Stimulated activated memory B cell treated with anti-CD40 and anti-IgM and Interleukin-4, amounts not matched to agents 10 μg/mL and 1 μg/mL and 100 μg/mL, for 72 hours (primary cell): ENCODE measurements at regions not wholly inside any gene's neighbourhood (a gene's known extent, or its start where the extent isn't known, plus 50 kb on each side); places are given as distances from the start of the nearest gene placed in this dataset.

Experiments
- ATAC-seq: fragments of 150-1000 bp; cut with Tn5 transposase; 2 replicates; pipeline ENCODE4 v1.10.0; 2021
- H3K27ac Mint-ChIP-seq: one replicate; pipeline ENCODE4 v1.8.0; 2022; ENCODE audit warnings: mild to moderate bottlenecking, mixed read lengths
- H3K27me3 Mint-ChIP-seq: one replicate; pipeline ENCODE4 v1.8.0; 2022; ENCODE audit warnings: mixed read lengths
- H3K36me3 Mint-ChIP-seq: one replicate; pipeline ENCODE4 v1.8.0; 2022; ENCODE audit warnings: mixed read lengths
- H3K4me1 Mint-ChIP-seq: one replicate; pipeline ENCODE4 v1.8.0; 2022; ENCODE audit warnings: mixed read lengths
- H3K4me3 Mint-ChIP-seq: one replicate; pipeline ENCODE4 v1.8.0; 2022; ENCODE audit warnings: mild to moderate bottlenecking, moderate library complexity, mixed read lengths
- H3K9me3 Mint-ChIP-seq: one replicate; pipeline ENCODE4 v1.8.0; 2022; ENCODE audit warnings: mixed read lengths

GRCh38 chr2:120802867-120803484 lies 67.3 kb downstream of the GLI2 start:
- H3K4me1 Mint-ChIP-seq, result no peaks in the 10 kb centered on the region
- peaks cover 12% of the 10 kb centered on the region for H3K27me3 Mint-ChIP-seq
- H3K9me3 Mint-ChIP-seq, result no peaks in the 10 kb centered on the region
- ATAC-seq, result no peak
- H3K36me3 Mint-ChIP-seq, result no peaks in the 10 kb centered on the region
- no peak overlapping the region for H3K27ac Mint-ChIP-seq
- H3K4me3 Mint-ChIP-seq, result no peak overlapping the region

DNA sequence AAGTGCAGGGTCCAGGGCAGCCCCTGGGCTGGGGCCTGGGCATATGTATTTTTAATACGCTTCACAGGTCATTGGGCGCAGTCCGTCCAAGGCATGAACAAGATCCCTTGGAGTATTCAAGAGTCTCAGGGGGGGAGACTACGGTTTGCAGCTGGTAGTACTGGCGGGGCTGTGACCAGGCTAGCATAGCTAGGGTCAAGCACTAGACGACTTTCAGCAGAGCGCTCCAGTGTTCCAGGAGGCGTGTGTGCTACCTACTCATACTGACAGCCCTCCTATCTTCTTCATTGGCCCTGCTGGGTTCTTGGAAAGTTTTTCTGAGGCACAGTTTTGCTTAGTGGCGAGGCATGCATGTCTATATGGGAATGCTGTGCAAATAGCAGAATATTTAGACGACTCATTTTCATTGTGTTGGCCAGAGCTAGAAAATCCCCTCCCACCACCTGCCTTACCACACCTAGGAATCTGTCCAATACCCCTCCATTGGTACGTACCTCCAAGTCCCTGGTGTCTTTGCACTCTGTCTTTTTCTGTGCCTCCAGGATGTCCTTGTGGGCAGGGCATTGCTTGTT lies 68.2 kb downstream of the GLI2 start:
- H3K27me3 Mint-ChIP-seq, result peaks cover 12% of the 10 kb centered on the region

DNA sequence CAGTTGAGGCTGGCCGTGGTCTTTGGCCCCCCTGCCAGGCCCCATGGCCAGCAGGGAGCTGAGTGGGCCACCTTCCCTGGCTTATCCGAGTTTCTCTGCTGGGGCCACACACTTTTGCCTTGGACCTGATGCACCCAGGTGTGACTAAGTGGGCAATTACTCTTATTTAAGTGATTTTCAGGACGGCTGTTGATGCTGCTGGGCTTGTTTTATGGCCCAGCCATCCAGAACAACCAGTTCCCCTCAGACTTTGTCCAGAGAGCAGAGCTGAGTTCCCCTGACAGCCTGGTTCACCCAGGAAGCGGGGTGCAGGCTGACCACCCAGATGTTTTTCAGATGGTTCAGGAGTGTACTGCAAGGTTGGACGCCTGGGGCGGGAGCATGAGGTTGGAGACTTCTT lies 68.8 kb downstream of the GLI2 start:
- H3K4me1 Mint-ChIP-seq, result no peaks in the 10 kb centered on the region
- H3K9me3 Mint-ChIP-seq, result no peaks in the 10 kb centered on the region
- peaks cover 12% of the 10 kb centered on the region for H3K27me3 Mint-ChIP-seq
- H3K36me3 Mint-ChIP-seq, result no peaks in the 10 kb centered on the region
- no peak overlapping the region for H3K4me3 Mint-ChIP-seq
- no peak overlapping the region for H3K27ac Mint-ChIP-seq
- ATAC-seq, result no peak

More for the DNA sequence above, 68.2 kb downstream of the GLI2 start:
- Mint-ChIP-seq H3K27ac (no peak overlapping the region), H3K4me3 (no peak overlapping the region), H3K4me1 (no peaks in the 10 kb centered on the region), H3K9me3 (no peaks in the 10 kb centered on the region), H3K36me3 (no peaks in the 10 kb centered on the region)
- ATAC-seq, result no peak

- no peak for ATAC-seq
- Mint-ChIP-seq H3K9me3 (no peaks in the 10 kb centered on the region), H3K4me1 (no peaks in the 10 kb centered on the region), H3K36me3 (no peaks in the 10 kb centered on the region), H3K4me3 (no peak overlapping the region), H3K27ac (no peak overlapping the region), H3K27me3 (peaks cover 12% of the 10 kb centered on the region)
Measured at GRCh38 chr2:120805011-120805410, 69.3 kb downstream of the GLI2 start.

DNA sequence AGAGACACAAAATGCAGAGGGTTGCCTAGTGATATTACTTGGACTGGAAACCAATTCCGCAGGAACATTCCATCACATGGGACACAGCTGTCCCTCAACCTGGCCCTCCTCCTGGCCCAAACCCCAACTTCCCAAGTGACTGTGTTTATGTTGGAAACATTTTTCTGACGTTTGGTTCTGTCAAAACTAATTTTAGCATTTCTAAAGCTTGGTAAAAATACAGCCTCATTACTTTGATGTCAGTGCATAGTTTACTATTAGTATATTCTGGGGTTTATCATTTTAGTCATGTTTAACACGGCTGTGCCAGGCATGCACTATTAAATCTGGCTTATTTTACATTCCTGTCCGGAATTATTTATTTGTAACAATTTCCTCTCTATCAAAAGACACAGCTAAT lies 69.9 kb downstream of the GLI2 start:
- Mint-ChIP-seq H3K36me3 (no peaks in the 10 kb centered on the region), H3K27me3 (peaks cover 12% of the 10 kb centered on the region), H3K9me3 (no peaks in the 10 kb centered on the region), H3K4me1 (no peaks in the 10 kb centered on the region), H3K27ac (no peak overlapping the region), H3K4me3 (no peak overlapping the region)
- no peak for ATAC-seq

GRCh38 chr2:120807751-120808150 lies 72.1 kb downstream of the GLI2 start:
- no peak for ATAC-seq
- no peak overlapping the region for H3K4me3 Mint-ChIP-seq
- no peaks in the 10 kb centered on the region for H3K9me3 Mint-ChIP-seq
- no peaks in the 10 kb centered on the region for H3K4me1 Mint-ChIP-seq
- no peak overlapping the region for H3K27ac Mint-ChIP-seq
- no peaks in the 10 kb centered on the region for H3K36me3 Mint-ChIP-seq
- peaks cover 12% of the 10 kb centered on the region for H3K27me3 Mint-ChIP-seq

DNA sequence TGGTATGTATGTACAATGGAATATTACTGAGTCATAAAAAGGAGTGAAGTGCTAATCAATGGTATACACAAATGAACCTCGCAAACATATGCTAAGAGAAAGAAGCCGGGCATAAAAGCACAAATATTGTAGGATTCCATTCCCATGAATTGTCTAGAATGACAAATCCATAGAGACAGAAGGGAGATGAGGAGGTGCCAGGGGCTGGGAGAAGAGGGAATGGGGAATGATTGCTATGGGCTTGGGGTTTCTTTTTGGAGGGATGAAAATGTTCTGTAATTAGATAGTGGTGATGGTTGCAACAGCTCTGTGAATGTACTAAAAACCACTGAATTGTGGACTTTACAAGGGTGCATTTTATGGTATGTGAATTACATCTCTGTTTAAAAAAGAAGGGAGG lies 73.5 kb downstream of the GLI2 start:
- no peaks in the 10 kb centered on the region for H3K4me1 Mint-ChIP-seq
- no peak overlapping the region for H3K27ac Mint-ChIP-seq
- H3K4me3 Mint-ChIP-seq, result no peak overlapping the region
- peaks cover 12% of the 10 kb centered on the region for H3K27me3 Mint-ChIP-seq
- no peaks in the 10 kb centered on the region for H3K9me3 Mint-ChIP-seq
- no peak for ATAC-seq
- no peaks in the 10 kb centered on the region for H3K36me3 Mint-ChIP-seq

GRCh38 chr2:120809609-120810440 lies 74.2 kb downstream of the GLI2 start:
- Mint-ChIP-seq H3K4me1 (no peaks in the 10 kb centered on the region), H3K27me3 (peaks cover 12% of the 10 kb centered on the region), H3K27ac (no peak overlapping the region), H3K9me3 (no peaks in the 10 kb centered on the region), H3K36me3 (no peaks in the 10 kb centered on the region), H3K4me3 (no peak overlapping the region)
- ATAC-seq, result no peak

DNA sequence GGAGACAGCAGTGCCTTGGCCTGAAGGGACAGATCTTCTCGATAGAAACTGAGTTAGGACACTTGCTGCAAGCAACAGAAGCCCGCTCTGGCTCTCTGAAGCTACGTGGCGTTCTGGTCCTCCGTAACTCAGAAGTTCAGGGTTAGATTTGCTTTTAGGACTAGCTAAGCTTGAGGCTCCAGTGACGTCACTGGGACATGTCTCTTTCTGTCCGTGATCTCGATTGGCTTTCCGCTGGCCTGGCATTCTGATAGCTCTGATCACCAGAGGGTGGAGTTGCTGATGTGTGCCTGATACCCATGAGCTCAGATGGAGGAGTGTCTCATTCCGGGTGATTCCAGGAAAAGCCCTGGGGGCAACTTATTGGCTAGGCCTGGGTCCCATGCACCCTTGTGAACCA lies 75.0 kb downstream of the GLI2 start:
- Mint-ChIP-seq H3K36me3 (no peaks in the 10 kb centered on the region), H3K4me1 (no peaks in the 10 kb centered on the region), H3K27ac (no peak overlapping the region), H3K4me3 (no peak overlapping the region), H3K27me3 (peaks cover 12% of the 10 kb centered on the region), H3K9me3 (no peaks in the 10 kb centered on the region)
- no peak for ATAC-seq

DNA sequence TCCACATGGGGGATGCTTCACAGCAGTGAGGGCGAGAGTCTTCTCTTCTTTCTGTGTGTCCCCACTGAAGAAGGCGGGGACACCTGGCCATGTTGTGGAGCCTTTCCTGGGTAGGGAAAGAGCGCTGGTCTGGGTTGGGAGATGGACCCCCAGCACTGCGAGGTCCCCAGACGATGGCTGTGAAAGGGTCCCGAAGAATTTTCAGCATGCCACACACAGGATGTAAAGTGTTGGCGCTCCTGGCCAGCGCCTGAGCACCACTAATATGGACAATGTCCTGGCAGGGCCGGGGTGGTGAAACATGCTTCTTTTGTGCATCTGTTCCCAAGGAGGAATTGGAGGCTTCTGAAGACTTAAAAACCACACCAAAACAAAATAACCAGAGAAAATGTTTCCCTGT lies 77.2 kb downstream of the GLI2 start:
- no peaks in the 10 kb centered on the region for H3K9me3 Mint-ChIP-seq
- no peaks in the 10 kb centered on the region for H3K36me3 Mint-ChIP-seq
- no peak overlapping the region for H3K27ac Mint-ChIP-seq
- H3K4me3 Mint-ChIP-seq, result no peak overlapping the region
- no peaks in the 10 kb centered on the region for H3K4me1 Mint-ChIP-seq
- no peak for ATAC-seq
- H3K27me3 Mint-ChIP-seq, result peaks cover 9% of the 10 kb centered on the region

GRCh38 chr2:120814352-120814751 lies 78.7 kb downstream of the GLI2 start:
- Mint-ChIP-seq H3K27me3 (peaks cover 9% of the 10 kb centered on the region), H3K36me3 (no peaks in the 10 kb centered on the region), H3K27ac (no peak overlapping the region), H3K9me3 (no peaks in the 10 kb centered on the region), H3K4me1 (no peaks in the 10 kb centered on the region), H3K4me3 (no peak overlapping the region)
- no peak for ATAC-seq

DNA sequence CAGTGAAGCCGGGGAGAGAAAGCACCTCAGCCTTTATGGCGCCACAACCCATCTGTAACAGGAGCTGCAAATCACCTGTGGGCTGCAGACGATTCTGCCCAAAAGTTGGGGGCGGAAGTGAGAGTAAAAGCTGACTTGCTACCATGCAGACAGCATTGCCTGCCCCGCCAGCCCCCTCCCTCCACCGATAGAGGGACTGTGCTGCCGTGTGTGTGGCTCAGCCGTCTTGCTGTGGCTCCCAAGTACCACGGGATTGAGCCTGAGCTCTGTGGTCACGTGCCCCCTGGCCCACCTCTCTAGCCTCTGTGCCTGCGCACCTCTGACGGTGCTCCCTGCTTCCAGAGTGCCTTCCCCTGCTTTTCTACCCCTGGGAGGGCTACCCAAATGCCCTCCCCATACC lies 79.6 kb downstream of the GLI2 start:
- ATAC-seq, result no peak
- H3K27ac Mint-ChIP-seq, result no peak overlapping the region
- H3K9me3 Mint-ChIP-seq, result no peaks in the 10 kb centered on the region
- no peaks in the 10 kb centered on the region for H3K36me3 Mint-ChIP-seq
- H3K4me3 Mint-ChIP-seq, result no peak overlapping the region
- no peaks in the 10 kb centered on the region for H3K4me1 Mint-ChIP-seq
- peaks cover 9% of the 10 kb centered on the region for H3K27me3 Mint-ChIP-seq

- no peaks in the 10 kb centered on the region for H3K9me3 Mint-ChIP-seq
- H3K36me3 Mint-ChIP-seq, result no peaks in the 10 kb centered on the region
- H3K27me3 Mint-ChIP-seq, result peaks cover 9% of the 10 kb centered on the region
- no peak overlapping the region for H3K4me3 Mint-ChIP-seq
- no peak overlapping the region for H3K27ac Mint-ChIP-seq
- no peaks in the 10 kb centered on the region for H3K4me1 Mint-ChIP-seq
- no peak for ATAC-seq
Measured at GRCh38 chr2:120817136-120817955, 81.7 kb downstream of the GLI2 start.

DNA sequence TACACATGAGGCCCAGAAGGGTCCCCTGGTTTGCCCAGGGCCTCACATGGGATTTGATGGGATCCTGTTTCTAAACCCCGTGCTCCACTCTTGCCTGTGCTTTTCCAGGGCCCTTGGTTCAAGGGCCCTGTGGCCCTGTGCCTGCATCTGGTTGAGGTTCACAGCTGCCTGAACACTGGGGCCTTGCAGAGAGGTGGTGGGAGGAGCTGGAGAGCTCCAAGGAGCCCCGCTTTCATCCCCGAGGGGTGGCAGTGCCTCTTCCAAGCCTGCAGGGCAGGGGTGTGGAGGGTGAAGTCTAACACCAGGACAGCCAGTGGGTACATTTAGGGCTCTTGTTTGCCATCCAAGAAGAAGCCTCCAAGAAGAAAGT lies 82.3 kb downstream of the GLI2 start:
- Mint-ChIP-seq H3K27ac (no peak overlapping the region), H3K9me3 (no peaks in the 10 kb centered on the region), H3K4me1 (no peaks in the 10 kb centered on the region), H3K36me3 (no peaks in the 10 kb centered on the region), H3K4me3 (no peak overlapping the region), H3K27me3 (peaks cover 13% of the 10 kb centered on the region)
- ATAC-seq, result no peak

DNA sequence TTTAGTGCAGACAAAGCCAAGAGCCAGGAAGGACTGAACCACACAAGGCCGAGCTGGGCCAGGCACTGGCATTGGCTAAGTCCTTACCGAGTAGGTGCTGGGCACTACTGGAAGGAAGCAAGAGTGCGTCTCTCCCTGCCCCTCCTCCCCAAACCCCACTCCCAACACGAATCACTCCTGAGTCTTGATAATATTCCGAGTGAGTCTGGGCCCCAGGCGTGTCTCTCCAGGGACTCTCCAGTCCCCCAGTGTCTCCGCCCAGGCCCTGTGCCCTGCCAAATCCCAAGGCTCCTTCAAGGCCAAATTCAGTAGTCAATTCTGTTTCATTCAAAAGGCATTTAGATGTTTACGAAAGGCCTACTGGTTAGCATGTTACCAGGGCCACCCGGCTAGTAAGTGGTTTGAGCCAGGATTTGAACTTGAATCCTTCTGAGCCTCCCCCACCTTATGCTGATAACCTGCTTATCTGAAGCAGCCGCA lies 82.8 kb downstream of the GLI2 start:
- no peaks in the 10 kb centered on the region for H3K9me3 Mint-ChIP-seq

More for the DNA sequence above, 82.8 kb downstream of the GLI2 start:
- ATAC-seq, result no peak
- H3K27ac Mint-ChIP-seq, result no peak overlapping the region
- H3K4me3 Mint-ChIP-seq, result no peak overlapping the region
- peaks cover 19% of the 10 kb centered on the region for H3K27me3 Mint-ChIP-seq
- H3K36me3 Mint-ChIP-seq, result no peaks in the 10 kb centered on the region
- H3K4me1 Mint-ChIP-seq, result no peaks in the 10 kb centered on the region
